ENCODE measurements at regions not wholly inside any gene's neighbourhood (a gene's known extent, or its start where the extent isn't known, plus 50 kb on each side); places are given as distances from the start of the nearest gene placed in this dataset.

- no peak for TF ChIP-seq CTCF (IDR thresholded peaks at IDR 0.05; ENCODE audit: low read depth, low read length)
- DNase-seq (ENCODE audit: extremely low read depth, low read depth): no peak
These were observed 412.5 kb downstream of the ELAVL2 start for GRCh38 chr9:23413541-23413940.

GRCh38 chr9:23423999-23424398, 402.0 kb downstream of the ELAVL2 start:
- no peak for DNase-seq (ENCODE audit: extremely low read depth, low read depth)
- TF ChIP-seq CTCF (IDR thresholded peaks at IDR 0.05; ENCODE audit: low read depth, low read length): no peak

GRCh38 chr9:23426144-23426543, 399.9 kb downstream of the ELAVL2 start:
- TF ChIP-seq CTCF (IDR thresholded peaks at IDR 0.05; ENCODE audit: low read depth, low read length): no peak
- no peak for DNase-seq (ENCODE audit: extremely low read depth, low read depth)

GRCh38 chr9:23431459-23431858, 394.6 kb downstream of the ELAVL2 start:
- TF ChIP-seq CTCF (IDR thresholded peaks at IDR 0.05; ENCODE audit: low read depth, low read length): no peak
- no peak for DNase-seq (ENCODE audit: extremely low read depth, low read depth)

GRCh38 chr9:23434654-23435053, 391.4 kb downstream of the ELAVL2 start:
- no peak for TF ChIP-seq CTCF (IDR thresholded peaks at IDR 0.05; ENCODE audit: low read depth, low read length)
- no peak for DNase-seq (ENCODE audit: extremely low read depth, low read depth)

GRCh38 chr9:23438299-23438907, 387.6 kb downstream of the ELAVL2 start:
- no peak for TF ChIP-seq CTCF (IDR thresholded peaks at IDR 0.05; ENCODE audit: low read depth, low read length)
- no peak for DNase-seq (ENCODE audit: extremely low read depth, low read depth)

GRCh38 chr9:23441275-23441674, 384.8 kb downstream of the ELAVL2 start:
- TF ChIP-seq CTCF (IDR thresholded peaks at IDR 0.05; ENCODE audit: low read depth, low read length): no peak
- no peak for DNase-seq (ENCODE audit: extremely low read depth, low read depth)
